Bronchial epithelial cell (primary cell): ENCODE measurements at regions not wholly inside any gene's neighbourhood (a gene's known extent, or its start where the extent isn't known, plus 50 kb on each side); places are given as distances from the start of the nearest gene placed in this dataset.

Experiments used
- DNase-seq: peaks from one replicate; pipeline ENCODE4 v3.0.0-alpha.2; 2010; ENCODE audit warnings: low read depth
- FAIRE-seq: peaks from 2 replicates; lab custom pipeline; 2011; peaks lifted over from hg19 to GRCh38; lab: Jason Lieb, UNC
- H3K27me3 ChIP-seq: 2 replicates; pipeline ENCODE4 v1.5.1; 2011; ENCODE audit warnings: low read length; ENCODE audit not compliant: control insufficient read depth, insufficient read depth
- H3K36me3 ChIP-seq: 2 replicates; pipeline ENCODE4 v1.5.1; 2011; ENCODE audit warnings: low read length; ENCODE audit not compliant: control insufficient read depth, insufficient read depth
- H3K4me3 ChIP-seq: 2 replicates; pipeline ENCODE4 v1.5.1; 2011; ENCODE audit warnings: mild to moderate bottlenecking, low read depth, low read length, control low read depth
- CTCF ChIP-seq: IDR thresholded peaks from 2 replicates; pipeline ENCODE4 v1.5.1; 2011; ENCODE audit warnings: mild to moderate bottlenecking, moderate library complexity, low read length, control low read depth, inconsistent platforms; ENCODE audit not compliant: insufficient read depth, severe bottlenecking

GRCh38 chr5:87774804-87775203 is 362.1 kb upstream of the CCNH start:
- FAIRE-seq (no peak), DNase-seq (no peak)
- Histone ChIP-seq H3K27me3 (no peaks in the 10 kb centered on the region), H3K36me3 (no peaks in the 10 kb centered on the region), H3K4me3 (no peak overlapping the region)
- no peak for TF ChIP-seq CTCF

- no peak for TF ChIP-seq CTCF
- no peak for FAIRE-seq
- Histone ChIP-seq H3K27me3 (no peaks in the 10 kb centered on the region), H3K36me3 (no peaks in the 10 kb centered on the region), H3K4me3 (no peak overlapping the region)
- DNase-seq = no peak
These were observed 357.9 kb upstream of the CCNH start for GRCh38 chr5:87770601-87771121.

- no peak for DNase-seq
- FAIRE-seq = no peak
- Histone ChIP-seq H3K27me3 (no peaks in the 10 kb centered on the region), H3K4me3 (no peak overlapping the region), H3K36me3 (no peaks in the 10 kb centered on the region)
- TF ChIP-seq CTCF = no peak
These were observed 357.4 kb upstream of the CCNH start for GRCh38 chr5:87770016-87770570.

- FAIRE-seq (no peak), DNase-seq (peak; percentile 44)
- H3K4me3 ChIP-seq = no peak overlapping the region
- no peak for TF ChIP-seq CTCF
- no peaks in the 10 kb centered on the region for H3K27me3 ChIP-seq
- H3K36me3 ChIP-seq = no peaks in the 10 kb centered on the region
These were observed 356.4 kb upstream of the CCNH start for GRCh38 chr5:87769157-87769556.

GRCh38 chr5:87768190-87768589 is 355.5 kb upstream of the CCNH start:
- Histone ChIP-seq H3K27me3 (no peaks in the 10 kb centered on the region), H3K4me3 (no peak overlapping the region), H3K36me3 (no peaks in the 10 kb centered on the region)
- TF ChIP-seq CTCF = no peak
- no peak for DNase-seq
- FAIRE-seq = no peak

GRCh38 chr5:87765009-87765408 is 352.3 kb upstream of the CCNH start:
- no peak for FAIRE-seq
- Histone ChIP-seq H3K27me3 (no peaks in the 10 kb centered on the region), H3K36me3 (no peaks in the 10 kb centered on the region), H3K4me3 (no peak overlapping the region)
- no peak for DNase-seq
- no peak for TF ChIP-seq CTCF
